Neural cell (in vitro differentiated cells): ENCODE measurements at regions not wholly inside any gene's neighbourhood (a gene's known extent, or its start where the extent isn't known, plus 50 kb on each side); places are given as distances from the start of the nearest gene placed in this dataset.

Source experiments
- H2AFZ ChIP-seq: fragments of 200-600, 300-800 bp; sonication (generic), shearing (Covaris generic); 2 replicates; pipeline ENCODE4 v1.6.0; 2014; ENCODE audit warnings: low read depth, mild to moderate bottlenecking, antibody characterized with exemption, low read length, moderate library complexity
- H3F3A ChIP-seq: fragments of 200-600 bp; shearing (Covaris generic); 2 replicates; pipeline ENCODE4 v1.6.1; 2016; ENCODE audit warnings: mild to moderate bottlenecking, moderate library complexity, mixed read lengths, antibody characterized with exemption, low read length; ENCODE audit not compliant: insufficient read depth, poor library complexity, severe bottlenecking
- H3K27ac ChIP-seq: fragments of 200-600, 300-800 bp; sonication (generic), shearing (Covaris generic); 2 replicates; pipeline ENCODE4 v1.5.1; 2014; ENCODE audit warnings: mild to moderate bottlenecking, low read length, moderate library complexity
- H3K27me3 ChIP-seq: fragments of 300-800, 200-600 bp; sonication (generic), shearing (Covaris generic); 2 replicates; pipeline ENCODE4 v1.6.0; 2014; ENCODE audit warnings: mild to moderate bottlenecking, low read depth, low read length, moderate library complexity; ENCODE audit not compliant: insufficient read depth
- H3K36me3 ChIP-seq: fragments of 300-800, 200-600 bp; sonication (generic), shearing (Covaris generic); 2 replicates; pipeline ENCODE4 v1.5.1; 2014; ENCODE audit warnings: mild to moderate bottlenecking, antibody characterized with exemption, low read length, moderate library complexity; ENCODE audit not compliant: insufficient read depth
- H3K4me2 ChIP-seq: fragments of 300-800, 200-600 bp; sonication (generic), shearing (Covaris generic); 2 replicates; pipeline ENCODE4 v1.6.0; 2014; ENCODE audit warnings: mild to moderate bottlenecking, low read length
- H3K4me3 ChIP-seq: fragments of 300-800, 200-600 bp; sonication (generic), shearing (Covaris generic); 2 replicates; pipeline ENCODE4 v1.5.1; 2014; ENCODE audit warnings: mild to moderate bottlenecking, low read length, moderate library complexity
- H3K79me2 ChIP-seq: fragments of 200-600 bp; shearing (Covaris generic); replicated peaks from 2 replicates; pipeline ENCODE4 v1.6.0; 2014; ENCODE audit warnings: mild to moderate bottlenecking, low read length, moderate library complexity; ENCODE audit not compliant: insufficient read depth
- H3K9ac ChIP-seq: fragments of 300-800, 200-600 bp; sonication (generic), shearing (Covaris generic); 2 replicates; pipeline ENCODE4 v1.6.1; 2016; ENCODE audit warnings: mild to moderate bottlenecking, low read length, mixed read lengths
- H3K9me2 ChIP-seq: fragments of 200-600 bp; shearing (Covaris generic); 2 replicates; pipeline ENCODE4 v1.6.1; 2016; ENCODE audit warnings: mild to moderate bottlenecking, low read length, mixed read lengths; ENCODE audit not compliant: insufficient read depth
- H3K9me3 ChIP-seq: fragments of 200-600, 300-800 bp; sonication (generic), shearing (Covaris generic); 2 replicates; pipeline ENCODE4 v1.6.1; 2016; ENCODE audit warnings: mild to moderate bottlenecking, mixed run types, low read length, moderate library complexity, mixed read lengths
- H4K20me1 ChIP-seq: fragments of 200-600 bp; shearing (Covaris generic); 2 replicates; pipeline ENCODE4 v1.6.1; 2016; ENCODE audit warnings: mild to moderate bottlenecking, mixed run types; ENCODE audit not compliant: insufficient read depth
- EP300 ChIP-seq: fragments of 450-650 bp; conservative IDR thresholded peaks from 2 replicates; pipeline ENCODE4 v1.6.1; 2014; ENCODE audit warnings: antibody characterized with exemption, mild to moderate bottlenecking, moderate library complexity; ENCODE audit not compliant: poor library complexity, severe bottlenecking
- EZH2 ChIP-seq: fragments of 200-600, 300-800 bp; shearing (Covaris generic), sonication (generic); IDR thresholded peaks from 2 replicates; pipeline ENCODE4 v1.6.1; 2014; ENCODE audit warnings: antibody characterized with exemption, low read length, borderline replicate concordance, mild to moderate bottlenecking; ENCODE audit not compliant: insufficient read depth, poor library complexity, severe bottlenecking
- MXI1 ChIP-seq: fragments of 450-650 bp; conservative IDR thresholded peaks from 2 replicates; pipeline ENCODE4 v1.6.1; 2014; ENCODE audit warnings: antibody characterized with exemption, mild to moderate bottlenecking; ENCODE audit not compliant: poor library complexity, severe bottlenecking
- POLR2AphosphoS5 ChIP-seq: IDR thresholded peaks from 2 replicates; pipeline ENCODE4 v1.6.1; 2012
- RAD21 ChIP-seq: fragments of 450-650 bp; conservative IDR thresholded peaks from 2 replicates; pipeline ENCODE4 v1.6.1; 2014; ENCODE audit warnings: antibody characterized with exemption, mild to moderate bottlenecking, moderate library complexity
- SMC3 ChIP-seq: fragments of 450-650 bp; conservative IDR thresholded peaks from 2 replicates; pipeline ENCODE4 v1.6.1; 2014; ENCODE audit warnings: antibody characterized with exemption, mild to moderate bottlenecking, moderate library complexity; ENCODE audit not compliant: poor library complexity
- TAF1 ChIP-seq: IDR thresholded peaks from 2 replicates; pipeline ENCODE4 v1.6.1; 2012; ENCODE audit warnings: low read depth
- TF ChIP-seq, protein P1 (sequence below): IDR thresholded peaks from 2 replicates; pipeline ENCODE4 v1.6.1; 2012; ENCODE audit warnings: borderline replicate concordance
- TF ChIP-seq, protein P2 (sequence below): fragments of 450-650 bp; IDR thresholded peaks from 2 replicates; pipeline ENCODE4 v1.5.1; 2014; ENCODE audit warnings: antibody characterized with exemption, mild to moderate bottlenecking, moderate library complexity; ENCODE audit not compliant: poor library complexity, severe bottlenecking

DNA sequence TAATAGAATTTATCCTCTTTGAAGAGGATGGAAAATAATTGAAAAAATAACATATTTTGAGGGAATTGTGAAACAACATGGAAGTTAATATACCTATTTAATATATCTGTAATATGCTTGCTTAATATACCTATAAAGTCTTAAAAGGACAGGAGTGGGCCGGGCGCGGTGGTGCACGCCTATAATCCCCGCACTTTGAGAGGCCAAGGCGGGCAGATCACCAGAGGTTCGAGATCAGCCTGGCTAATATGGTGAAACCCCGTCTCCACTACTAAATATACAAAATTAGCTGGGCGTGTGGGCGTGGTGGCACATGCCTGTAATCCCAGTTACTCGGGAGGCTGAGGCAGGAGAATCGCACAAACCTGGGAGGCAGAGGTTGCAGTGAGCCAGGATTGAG lies 254.9 kb downstream of the TMX3 start:
- no peak overlapping the region for H3K27ac ChIP-seq
- H2AFZ ChIP-seq: no peak overlapping the region
- no peak overlapping the region for H3K4me2 ChIP-seq
- H3K9me2 ChIP-seq: no peaks in the 10 kb centered on the region
- no peaks in the 10 kb centered on the region for H4K20me1 ChIP-seq
- H3F3A ChIP-seq: no peaks in the 10 kb centered on the region
- H3K9me3 ChIP-seq: no peaks in the 10 kb centered on the region
- H3K27me3 ChIP-seq: no peaks in the 10 kb centered on the region
- no peaks in the 10 kb centered on the region for H3K79me2 ChIP-seq
- H3K9ac ChIP-seq: no peak overlapping the region
- no peak overlapping the region for H3K4me3 ChIP-seq
- TF ChIP-seq EP300 (no peak), EZH2 (no peak), POLR2AphosphoS5 (no peak), SMC3 (no peak), TAF1 (no peak), RAD21 (no peak)
- TF ChIP-seq, protein P1, sequence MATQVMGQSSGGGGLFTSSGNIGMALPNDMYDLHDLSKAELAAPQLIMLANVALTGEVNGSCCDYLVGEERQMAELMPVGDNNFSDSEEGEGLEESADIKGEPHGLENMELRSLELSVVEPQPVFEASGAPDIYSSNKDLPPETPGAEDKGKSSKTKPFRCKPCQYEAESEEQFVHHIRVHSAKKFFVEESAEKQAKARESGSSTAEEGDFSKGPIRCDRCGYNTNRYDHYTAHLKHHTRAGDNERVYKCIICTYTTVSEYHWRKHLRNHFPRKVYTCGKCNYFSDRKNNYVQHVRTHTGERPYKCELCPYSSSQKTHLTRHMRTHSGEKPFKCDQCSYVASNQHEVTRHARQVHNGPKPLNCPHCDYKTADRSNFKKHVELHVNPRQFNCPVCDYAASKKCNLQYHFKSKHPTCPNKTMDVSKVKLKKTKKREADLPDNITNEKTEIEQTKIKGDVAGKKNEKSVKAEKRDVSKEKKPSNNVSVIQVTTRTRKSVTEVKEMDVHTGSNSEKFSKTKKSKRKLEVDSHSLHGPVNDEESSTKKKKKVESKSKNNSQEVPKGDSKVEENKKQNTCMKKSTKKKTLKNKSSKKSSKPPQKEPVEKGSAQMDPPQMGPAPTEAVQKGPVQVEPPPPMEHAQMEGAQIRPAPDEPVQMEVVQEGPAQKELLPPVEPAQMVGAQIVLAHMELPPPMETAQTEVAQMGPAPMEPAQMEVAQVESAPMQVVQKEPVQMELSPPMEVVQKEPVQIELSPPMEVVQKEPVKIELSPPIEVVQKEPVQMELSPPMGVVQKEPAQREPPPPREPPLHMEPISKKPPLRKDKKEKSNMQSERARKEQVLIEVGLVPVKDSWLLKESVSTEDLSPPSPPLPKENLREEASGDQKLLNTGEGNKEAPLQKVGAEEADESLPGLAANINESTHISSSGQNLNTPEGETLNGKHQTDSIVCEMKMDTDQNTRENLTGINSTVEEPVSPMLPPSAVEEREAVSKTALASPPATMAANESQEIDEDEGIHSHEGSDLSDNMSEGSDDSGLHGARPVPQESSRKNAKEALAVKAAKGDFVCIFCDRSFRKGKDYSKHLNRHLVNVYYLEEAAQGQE: no peak
- TF ChIP-seq, protein P2, sequence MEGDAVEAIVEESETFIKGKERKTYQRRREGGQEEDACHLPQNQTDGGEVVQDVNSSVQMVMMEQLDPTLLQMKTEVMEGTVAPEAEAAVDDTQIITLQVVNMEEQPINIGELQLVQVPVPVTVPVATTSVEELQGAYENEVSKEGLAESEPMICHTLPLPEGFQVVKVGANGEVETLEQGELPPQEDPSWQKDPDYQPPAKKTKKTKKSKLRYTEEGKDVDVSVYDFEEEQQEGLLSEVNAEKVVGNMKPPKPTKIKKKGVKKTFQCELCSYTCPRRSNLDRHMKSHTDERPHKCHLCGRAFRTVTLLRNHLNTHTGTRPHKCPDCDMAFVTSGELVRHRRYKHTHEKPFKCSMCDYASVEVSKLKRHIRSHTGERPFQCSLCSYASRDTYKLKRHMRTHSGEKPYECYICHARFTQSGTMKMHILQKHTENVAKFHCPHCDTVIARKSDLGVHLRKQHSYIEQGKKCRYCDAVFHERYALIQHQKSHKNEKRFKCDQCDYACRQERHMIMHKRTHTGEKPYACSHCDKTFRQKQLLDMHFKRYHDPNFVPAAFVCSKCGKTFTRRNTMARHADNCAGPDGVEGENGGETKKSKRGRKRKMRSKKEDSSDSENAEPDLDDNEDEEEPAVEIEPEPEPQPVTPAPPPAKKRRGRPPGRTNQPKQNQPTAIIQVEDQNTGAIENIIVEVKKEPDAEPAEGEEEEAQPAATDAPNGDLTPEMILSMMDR: no peak
- H3K36me3 ChIP-seq: no peaks in the 10 kb centered on the region

DNA sequence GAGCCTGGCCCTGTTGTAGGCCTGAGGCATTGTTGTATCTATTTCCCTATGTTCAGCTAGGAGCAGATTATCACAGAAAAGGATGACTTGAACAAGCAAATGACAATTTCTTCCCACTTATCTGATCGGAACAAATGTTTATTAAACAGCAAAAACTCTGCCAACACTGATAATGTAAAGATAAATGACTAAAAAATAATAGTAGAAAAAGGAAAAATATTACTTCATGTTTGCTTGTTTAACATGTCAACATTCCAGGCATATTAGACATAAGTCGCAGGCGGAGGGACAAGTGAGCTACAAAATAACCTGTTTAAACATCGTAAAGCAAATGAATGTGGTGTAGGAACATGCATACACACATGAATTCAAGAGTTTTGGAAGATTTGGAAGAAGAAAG lies 257.9 kb downstream of the TMX3 start:
- no peaks in the 10 kb centered on the region for H3K79me2 ChIP-seq
- no peaks in the 10 kb centered on the region for H3F3A ChIP-seq
- H3K36me3 ChIP-seq: no peaks in the 10 kb centered on the region
- H3K27ac ChIP-seq: no peak overlapping the region
- no peaks in the 10 kb centered on the region for H3K9me3 ChIP-seq
- H4K20me1 ChIP-seq: no peaks in the 10 kb centered on the region
- H3K27me3 ChIP-seq: no peaks in the 10 kb centered on the region
- H3K9me2 ChIP-seq: no peaks in the 10 kb centered on the region
- H3K9ac ChIP-seq: no peak overlapping the region
- H3K4me2 ChIP-seq: no peak overlapping the region
- H2AFZ ChIP-seq: no peak overlapping the region
- TF ChIP-seq, protein P1: no peak
- TF ChIP-seq SMC3 (no peak), MXI1 (no peak), TAF1 (no peak), POLR2AphosphoS5 (no peak), EZH2 (no peak), EP300 (no peak), RAD21 (no peak)
- TF ChIP-seq, protein P2: no peak
- no peak overlapping the region for H3K4me3 ChIP-seq
